ENCODE measurements at regions not wholly inside any gene's neighbourhood (a gene's known extent, or its start where the extent isn't known, plus 50 kb on each side); places are given as distances from the start of the nearest gene placed in this dataset.

GRCh38 chr2:12288048-12288447 lies 428.7 kb upstream of the TRIB2 start:
- no peak for DNase-seq
- no peaks in the 10 kb centered on the region for H3K27me3 Mint-ChIP-seq (ENCODE audit: unreplicated experiment)
- TF ChIP-seq CTCF (IDR thresholded peaks at IDR 0.05; ENCODE audit: partially characterized antibody, unreplicated experiment): no peak
- no peak overlapping the region for H3K4me3 Mint-ChIP-seq (ENCODE audit: unreplicated experiment)
- no peaks in the 10 kb centered on the region for H3K9me3 Mint-ChIP-seq (ENCODE audit: unreplicated experiment)
- no peaks in the 10 kb centered on the region for H3K36me3 Mint-ChIP-seq (ENCODE audit: unreplicated experiment)
- no peak overlapping the region for H3K27ac Mint-ChIP-seq (ENCODE audit: unreplicated experiment)
- no peaks in the 10 kb centered on the region for H3K4me1 Mint-ChIP-seq (ENCODE audit: low read depth, unreplicated experiment)

GRCh38 chr2:12289120-12289802 lies 427.5 kb upstream of the TRIB2 start:
- Mint-ChIP-seq H3K9me3 (ENCODE audit: unreplicated experiment) (no peaks in the 10 kb centered on the region), H3K27me3 (ENCODE audit: unreplicated experiment) (no peaks in the 10 kb centered on the region), H3K27ac (ENCODE audit: unreplicated experiment) (no peak overlapping the region), H3K4me1 (ENCODE audit: low read depth, unreplicated experiment) (no peaks in the 10 kb centered on the region), H3K4me3 (ENCODE audit: unreplicated experiment) (no peak overlapping the region), H3K36me3 (ENCODE audit: unreplicated experiment) (no peaks in the 10 kb centered on the region)
- DNase-seq: no peak
- no peak for TF ChIP-seq CTCF (IDR thresholded peaks at IDR 0.05; ENCODE audit: partially characterized antibody, unreplicated experiment)

- DNase-seq: no peak
- Mint-ChIP-seq H3K9me3 (ENCODE audit: unreplicated experiment) (no peaks in the 10 kb centered on the region), H3K36me3 (ENCODE audit: unreplicated experiment) (no peaks in the 10 kb centered on the region), H3K27ac (ENCODE audit: unreplicated experiment) (no peak overlapping the region), H3K4me3 (ENCODE audit: unreplicated experiment) (no peak overlapping the region), H3K4me1 (ENCODE audit: low read depth, unreplicated experiment) (no peaks in the 10 kb centered on the region), H3K27me3 (ENCODE audit: unreplicated experiment) (no peaks in the 10 kb centered on the region)
- TF ChIP-seq CTCF (IDR thresholded peaks at IDR 0.05; ENCODE audit: partially characterized antibody, unreplicated experiment): no peak
These were observed 425.4 kb upstream of the TRIB2 start for GRCh38 chr2:12291303-12291702.

- no peak overlapping the region for H3K27ac Mint-ChIP-seq (ENCODE audit: unreplicated experiment)
- H3K4me1 Mint-ChIP-seq (ENCODE audit: low read depth, unreplicated experiment): no peaks in the 10 kb centered on the region
- H3K36me3 Mint-ChIP-seq (ENCODE audit: unreplicated experiment): no peaks in the 10 kb centered on the region
- no peak overlapping the region for H3K4me3 Mint-ChIP-seq (ENCODE audit: unreplicated experiment)
- H3K27me3 Mint-ChIP-seq (ENCODE audit: unreplicated experiment): no peaks in the 10 kb centered on the region
- H3K9me3 Mint-ChIP-seq (ENCODE audit: unreplicated experiment): no peaks in the 10 kb centered on the region
- DNase-seq: no peak
- TF ChIP-seq CTCF (IDR thresholded peaks at IDR 0.05; ENCODE audit: partially characterized antibody, unreplicated experiment): no peak
These were observed 422.9 kb upstream of the TRIB2 start for GRCh38 chr2:12293874-12294273.

GRCh38 chr2:12295856-12296519 lies 420.7 kb upstream of the TRIB2 start:
- Mint-ChIP-seq H3K4me3 (ENCODE audit: unreplicated experiment) (no peak overlapping the region), H3K9me3 (ENCODE audit: unreplicated experiment) (no peaks in the 10 kb centered on the region), H3K36me3 (ENCODE audit: unreplicated experiment) (no peaks in the 10 kb centered on the region), H3K4me1 (ENCODE audit: low read depth, unreplicated experiment) (no peaks in the 10 kb centered on the region), H3K27ac (ENCODE audit: unreplicated experiment) (no peak overlapping the region), H3K27me3 (ENCODE audit: unreplicated experiment) (no peaks in the 10 kb centered on the region)
- DNase-seq: no peak
- TF ChIP-seq CTCF (IDR thresholded peaks at IDR 0.05; ENCODE audit: partially characterized antibody, unreplicated experiment): no peak
